K562 (cell line): ENCODE measurements at regions not wholly inside any gene's neighbourhood (a gene's known extent, or its start where the extent isn't known, plus 50 kb on each side); places are given as distances from the start of the nearest gene placed in this dataset.

Experiments used
- CREBBP ChIP-seq: IDR thresholded peaks from one replicate; pipeline ENCODE4 v1.6.1; 2012; ENCODE audit warnings: low read depth, mild to moderate bottlenecking, control low read depth, inconsistent platforms, low read length
- ELF1 ChIP-seq: fragments of 200-800 bp; sonication (Bioruptor generic); IDR thresholded peaks from 2 replicates; pipeline ENCODE4 v1.6.1; 2016; ENCODE audit warnings: missing genetic modification characterization, missing compliant biosample characterization
- ELF4 ChIP-seq: fragments of 450-650 bp; formaldehyde crosslinking; IDR thresholded peaks from 2 replicates; pipeline ENCODE4 v1.4.0; 2022; ENCODE audit warnings: missing genetic modification characterization
- HDAC2 ChIP-seq: fragments of 450-650 bp; IDR thresholded peaks from 2 replicates; pipeline ENCODE4 v1.6.1; 2016; ENCODE audit warnings: mild to moderate bottlenecking
- HES1 ChIP-seq: fragments of 450-650 bp; IDR thresholded peaks from 2 replicates; pipeline ENCODE4 v1.6.1; 2016; ENCODE audit warnings: low read depth, mild to moderate bottlenecking, moderate library complexity
- HOXB6 ChIP-seq: fragments of 250-450 bp; sonication (Bioruptor Pico); IDR thresholded peaks from 2 replicates; pipeline ENCODE4 v1.5.1; 2022; ENCODE audit warnings: mild to moderate bottlenecking, borderline replicate concordance
- LARP7 ChIP-seq: fragments of 450-650 bp; IDR thresholded peaks from 2 replicates; pipeline ENCODE4 v1.6.1; 2016
- NFATC3 ChIP-seq: fragments of 450-650 bp; IDR thresholded peaks from 2 replicates; pipeline ENCODE4 v1.6.1; 2017; ENCODE audit warnings: mild to moderate bottlenecking
- PHB ChIP-seq: fragments of 250-450 bp; sonication (Bioruptor Pico); IDR thresholded peaks from 2 replicates; pipeline ENCODE4 v1.5.0; 2021
- RBM22 ChIP-seq: fragments of 200-400 bp; formaldehyde crosslinking; IDR thresholded peaks from 2 replicates; pipeline ENCODE4 v1.6.1; 2018; ENCODE audit warnings: low read length, low read depth; ENCODE audit not compliant: poor library complexity, severe bottlenecking
- SMARCB1 ChIP-seq: IDR thresholded peaks from 2 replicates; pipeline ENCODE4 v1.6.1; 2011; ENCODE audit warnings: improper control_type of control experiment, low read depth; ENCODE audit not compliant: insufficient read length
- TAF1 ChIP-seq: IDR thresholded peaks from 2 replicates; pipeline ENCODE4 v1.6.1; 2011; ENCODE audit warnings: mild to moderate bottlenecking, low read length, moderate library complexity; ENCODE audit not compliant: insufficient read depth, control insufficient read depth, severe bottlenecking; ENCODE audit errors: extremely low read depth
- TEAD4 ChIP-seq, 2 experiments: sonication (generic) in 1 of 2; formaldehyde crosslinking in 1 of 2; IDR thresholded peaks; 2 replicates each; pipeline versions ENCODE4 v1.6.1 to v1.8.0; 2012 to 2022; ENCODE audit warnings: borderline replicate concordance in 1 of 2, inconsistent platforms in 1 of 2, low read length in 1 of 2, mild to moderate bottlenecking in 1 of 2, missing genetic modification reagents in 1 of 2
- TOE1 ChIP-seq, 2 experiments: fragments of 450-650 bp in 1 of 2; sonication (generic) in 1 of 2; formaldehyde crosslinking in 1 of 2; IDR thresholded peaks; 2 replicates each; pipeline versions ENCODE4 v1.7.1 to v1.8.0; 2016 to 2022; ENCODE audit warnings: borderline replicate concordance in 2 of 2, mild to moderate bottlenecking in 2 of 2, antibody characterized with exemption in 1 of 2, inconsistent platforms in 1 of 2, low read depth in 1 of 2, missing genetic modification reagents in 1 of 2, moderate library complexity in 1 of 2
- ZNF12 ChIP-seq: sonication (generic); formaldehyde crosslinking; IDR thresholded peaks from 2 replicates; pipeline ENCODE4 v1.4.0; 2020; ENCODE audit warnings: mild to moderate bottlenecking, missing genetic modification reagents
- ZNF282 ChIP-seq: sonication (generic); formaldehyde crosslinking; IDR thresholded peaks from 2 replicates; pipeline ENCODE4 v1.8.1; 2023; ENCODE audit warnings: missing genetic modification reagents
- ZNF395 ChIP-seq: fragments of 200-800 bp; sonication (Bioruptor generic); IDR thresholded peaks from 2 replicates; pipeline ENCODE4 v1.6.1; 2017; ENCODE audit warnings: missing genetic modification characterization, missing compliant biosample characterization
- ZNF695 ChIP-seq: fragments of 450-650 bp; formaldehyde crosslinking; IDR thresholded peaks from 2 replicates; pipeline ENCODE4 v1.4.0; 2020; ENCODE audit warnings: mild to moderate bottlenecking, moderate library complexity
- TF ChIP-seq, protein P1 (sequence below), 2 experiments: fragments of 200-800 bp in 1 of 2; sonication (Bioruptor generic) in 1 of 2; sonication (generic) in 1 of 2; formaldehyde crosslinking in 1 of 2; IDR thresholded peaks in 1 of 2; conservative IDR thresholded peaks in 1 of 2; 2 replicates each; pipeline versions ENCODE4 v1.5.0 to v1.6.1; 2016 to 2020; ENCODE audit warnings: missing compliant biosample characterization in 1 of 2, missing genetic modification characterization in 1 of 2, missing genetic modification reagents in 1 of 2
- TF ChIP-seq, protein P2 (sequence below): fragments of 250-450 bp; sonication (Bioruptor Pico); IDR thresholded peaks from 2 replicates; pipeline ENCODE4 v1.5.0; 2021; ENCODE audit warnings: mild to moderate bottlenecking, moderate library complexity

- TF ChIP-seq TEAD4 (IDR thresholded peaks at IDR 0.05; ENCODE audit: low read length) (peak; percentile 61), TEAD4 (CRISPR knock-in tag; IDR thresholded peaks at IDR 0.05; ENCODE audit: borderline replicate concordance) (no peak), RBM22 (no peak), ZNF282 (CRISPR knock-in tag) (no peak), TOE1 (IDR thresholded peaks at IDR 0.05; ENCODE audit: borderline replicate concordance) (no peak), TOE1 (CRISPR knock-in tag; IDR thresholded peaks at IDR 0.05; ENCODE audit: borderline replicate concordance, low read depth) (no peak), ELF4 (CRISPR knock-in tag) (no peak), HOXB6 (CRISPR knock-in tag) (no peak), HES1 (no peak), ZNF12 (CRISPR knock-in tag) (no peak), NFATC3 (no peak), CREBBP (no peak), LARP7 (no peak), ELF1 (tag) (no peak), PHB (no peak), ZNF695 (CRISPR knock-in tag) (no peak), HDAC2 (peak; percentile 41; the same call in 1 of the 2 replicates), TAF1 (no peak), SMARCB1 (no peak), ZNF395 (no peak)
- TF ChIP-seq, protein P1, sequence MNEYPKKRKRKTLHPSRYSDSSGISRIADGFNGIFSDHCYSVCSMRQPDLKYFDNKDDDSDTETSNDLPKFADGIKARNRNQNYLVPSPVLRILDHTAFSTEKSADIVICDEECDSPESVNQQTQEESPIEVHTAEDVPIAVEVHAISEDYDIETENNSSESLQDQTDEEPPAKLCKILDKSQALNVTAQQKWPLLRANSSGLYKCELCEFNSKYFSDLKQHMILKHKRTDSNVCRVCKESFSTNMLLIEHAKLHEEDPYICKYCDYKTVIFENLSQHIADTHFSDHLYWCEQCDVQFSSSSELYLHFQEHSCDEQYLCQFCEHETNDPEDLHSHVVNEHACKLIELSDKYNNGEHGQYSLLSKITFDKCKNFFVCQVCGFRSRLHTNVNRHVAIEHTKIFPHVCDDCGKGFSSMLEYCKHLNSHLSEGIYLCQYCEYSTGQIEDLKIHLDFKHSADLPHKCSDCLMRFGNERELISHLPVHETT (CRISPR knock-in tag; conservative IDR thresholded peaks at IDR 0.05 in 1 of 2, IDR thresholded peaks at IDR 0.05 in 1 of 2), result 0 out of 4 replicates have a peak, but pooled peaks of 1 of the 2 experiments have one; percentile 29
- TF ChIP-seq, protein P2, sequence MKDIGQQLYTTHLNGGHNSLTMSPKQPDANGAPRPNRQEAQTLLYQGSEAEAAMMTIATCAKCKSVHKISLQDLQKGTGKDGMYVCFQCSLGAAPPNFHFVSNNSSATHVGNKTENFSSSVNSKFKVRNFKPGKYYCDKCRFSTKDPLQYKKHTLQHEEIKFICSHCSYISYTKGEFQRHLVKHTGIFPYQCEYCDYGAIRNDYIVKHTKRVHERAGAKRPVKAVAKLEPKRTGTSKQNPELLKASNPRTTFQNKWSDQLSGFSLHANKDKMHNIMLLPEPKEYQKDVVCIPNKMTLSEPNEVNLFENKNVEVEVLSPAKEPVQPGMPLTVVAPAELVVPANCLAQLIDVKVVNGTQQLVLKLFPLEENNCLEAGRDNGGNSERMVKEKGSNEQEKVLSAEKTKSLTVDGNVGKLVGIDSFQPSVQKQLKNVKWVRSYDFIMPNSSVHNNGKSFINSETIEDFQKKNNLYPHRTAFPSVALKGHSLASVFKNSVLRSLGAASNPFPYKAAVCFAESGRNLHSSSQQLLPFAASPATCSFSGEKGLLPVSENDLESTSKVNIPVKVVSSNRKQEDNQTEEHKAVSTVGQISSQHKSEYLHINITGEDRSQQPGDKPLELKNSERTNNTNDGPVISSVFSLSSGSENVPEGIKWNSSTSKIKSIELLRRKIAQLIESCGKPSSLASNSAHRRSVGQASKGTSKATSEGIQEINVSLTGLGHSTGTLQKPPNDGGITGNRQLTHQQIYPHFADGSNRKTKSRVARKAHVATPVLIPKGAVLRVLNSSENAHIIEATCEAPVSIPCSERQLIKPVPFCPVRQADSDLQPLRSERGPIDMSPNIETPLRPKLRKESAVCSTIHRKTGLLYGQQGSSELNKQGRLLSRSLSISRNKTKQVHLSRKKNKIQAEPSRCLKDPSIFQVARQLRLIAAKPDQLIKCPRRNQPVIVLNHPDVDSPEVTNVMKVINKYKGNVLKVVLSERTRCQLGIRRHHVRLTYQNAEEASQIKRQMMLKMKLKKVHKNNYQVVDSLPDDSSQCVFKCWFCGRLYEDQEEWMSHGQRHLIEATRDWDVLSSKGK (CRISPR knock-in tag), result no peak
Observed at GRCh38 chr7:66535414-66536329, 93.0 kb upstream of the KCTD7 start (continued).
